Endothelial cell of umbilical vein (primary cell): ENCODE measurements at regions not wholly inside any gene's neighbourhood (a gene's known extent, or its start where the extent isn't known, plus 50 kb on each side); places are given as distances from the start of the nearest gene placed in this dataset.

Experiments used
- BruUV-seq: library from RNA; stranded (reverse); fragments of 400-500 nt; replicated peaks from 2 replicates; lab custom pipeline; 2021; lab: Mats Ljungman, UMichigan
- CTCF ChIA-PET: fragments of 300-600, 350-600 bp; sonication (Branson Sonifier 250); formaldehyde crosslinking; loops from one replicate; lab custom pipeline; 2021; ENCODE audit warnings: antibody characterized with exemption, inconsistent platforms; lab: Charles Lee
- POLR2A ChIA-PET: fragments of 300-600, 350-600 bp; sonication (Branson Sonifier 250); formaldehyde crosslinking; loops from one replicate; lab custom pipeline; 2021; ENCODE audit warnings: antibody characterized with exemption, inconsistent platforms; lab: Charles Lee
- DNase-seq: peaks from one replicate; pipeline ENCODE4 v3.0.0-alpha.2; 2011; ENCODE audit warnings: low read depth, low spot score
- FAIRE-seq: peaks from 2 replicates; lab custom pipeline; 2011; peaks lifted over from hg19 to GRCh38; lab: Jason Lieb, UNC
- H2AFZ ChIP-seq: 2 replicates; pipeline ENCODE4 v1.6.0; 2012; ENCODE audit warnings: low read depth, low read length, control low read depth, inconsistent platforms
- H3K27ac ChIP-seq: 2 replicates; pipeline ENCODE4 v1.5.1; 2011; ENCODE audit warnings: low read depth, mild to moderate bottlenecking, control low read depth, low read length, moderate library complexity; ENCODE audit not compliant: insufficient read depth
- H3K27me3 ChIP-seq, 2 experiments: 2 replicates each; pipeline versions ENCODE4 v1.6.0 to v1.6.1; 2011; ENCODE audit warnings: low read length in 2 of 2, mixed read lengths in 1 of 2; ENCODE audit not compliant: control insufficient read depth in 2 of 2, insufficient read depth in 2 of 2
- H3K36me3 ChIP-seq, 2 experiments: 2 replicates in 1 of 2; 3 replicates in 1 of 2; pipeline ENCODE4 v1.5.1; 2011; ENCODE audit warnings: low read length in 2 of 2, mild to moderate bottlenecking in 1 of 2, moderate library complexity in 1 of 2; ENCODE audit not compliant: control insufficient read depth in 2 of 2, insufficient read depth in 2 of 2; ENCODE audit errors: extremely low read depth in 1 of 2
- H3K4me1 ChIP-seq: 3 replicates; pipeline ENCODE4 v1.5.1; 2011; ENCODE audit warnings: mild to moderate bottlenecking, low read length; ENCODE audit not compliant: control insufficient read depth, insufficient read depth; ENCODE audit errors: extremely low read depth
- H3K4me2 ChIP-seq: 2 replicates; pipeline ENCODE4 v1.6.1; 2011; ENCODE audit warnings: low read length, control low read depth, mixed read lengths; ENCODE audit not compliant: insufficient read depth
- H3K4me3 ChIP-seq, 3 experiments: fragments of 200-600 bp in 1 of 3; sonication (generic), shearing (Covaris generic) in 1 of 3; replicated peaks in 1 of 3; 2 replicates each; pipeline ENCODE4 v1.5.1; 2011 to 2016; ENCODE audit warnings: control low read depth in 3 of 3, low read length in 3 of 3, mild to moderate bottlenecking in 2 of 3, inconsistent platforms in 1 of 3, low read depth in 1 of 3, moderate library complexity in 1 of 3; ENCODE audit not compliant: insufficient read depth in 1 of 3
- H3K79me2 ChIP-seq: 2 replicates; pipeline ENCODE4 v1.6.0; 2012; ENCODE audit warnings: low read length, inconsistent platforms; ENCODE audit not compliant: control insufficient read depth, insufficient read depth
- H3K9ac ChIP-seq: replicated peaks from 2 replicates; pipeline ENCODE3; 2011; ENCODE audit warnings: low read length, control low read depth; ENCODE audit not compliant: insufficient read depth; ENCODE audit errors: extremely low read depth
- H3K9me1 ChIP-seq: replicated peaks from 3 replicates; pipeline ENCODE4 v1.6.0; 2011; ENCODE audit warnings: mild to moderate bottlenecking, low read length; ENCODE audit not compliant: control insufficient read depth, insufficient read depth; ENCODE audit errors: extremely low read depth
- H3K9me3 ChIP-seq: replicated peaks from 2 replicates; pipeline ENCODE4 v1.5.1; 2012; ENCODE audit warnings: low read length, inconsistent platforms; ENCODE audit not compliant: control insufficient read depth, insufficient read depth
- H4K20me1 ChIP-seq: replicated peaks from 2 replicates; pipeline ENCODE3; 2011; ENCODE audit warnings: mild to moderate bottlenecking, low read length; ENCODE audit not compliant: control insufficient read depth, insufficient read depth; ENCODE audit errors: extremely low read depth
- CTCF ChIP-seq, 2 donors: IDR thresholded peaks; 1 replicate in 1 of 2; 2 replicates in 1 of 2; pipeline ENCODE4 v1.5.1; 2011; ENCODE audit warnings: low read length in 2 of 2, mild to moderate bottlenecking in 2 of 2, moderate library complexity in 2 of 2, control low read depth in 1 of 2, inconsistent platforms in 1 of 2, low read depth in 1 of 2; ENCODE audit not compliant: insufficient read depth in 1 of 2; ENCODE audit errors: extremely low read depth in 1 of 2
- EZH2 ChIP-seq: IDR thresholded peaks from 2 replicates; pipeline ENCODE4 v1.6.1; 2012; ENCODE audit warnings: borderline replicate concordance, low read depth, mild to moderate bottlenecking, moderate library complexity, low read length, inconsistent platforms; ENCODE audit not compliant: severe bottlenecking
- FOS ChIP-seq: IDR thresholded peaks from 2 replicates; pipeline ENCODE4 v1.6.1; 2011; ENCODE audit warnings: mild to moderate bottlenecking, low read length, moderate library complexity, borderline replicate concordance; ENCODE audit not compliant: insufficient read depth
- GATA2 ChIP-seq: IDR thresholded peaks from 2 replicates; pipeline ENCODE4 v1.7.0; 2011; ENCODE audit warnings: low read depth, mild to moderate bottlenecking, moderate library complexity, mixed read lengths, low read length; ENCODE audit not compliant: insufficient read length, insufficient read depth
- JUN ChIP-seq: IDR thresholded peaks from 2 replicates; pipeline ENCODE4 v1.6.1; 2011; ENCODE audit warnings: borderline replicate concordance, low read depth; ENCODE audit not compliant: insufficient read length, insufficient read depth
- MAX ChIP-seq: IDR thresholded peaks from 2 replicates; pipeline ENCODE4 v1.6.1; 2011; ENCODE audit not compliant: insufficient read depth, insufficient read length
- MYC ChIP-seq: IDR thresholded peaks from one replicate; pipeline ENCODE4 v1.6.1; 2011; ENCODE audit warnings: mild to moderate bottlenecking, low read depth, low read length
- POLR2A ChIP-seq: IDR thresholded peaks from 2 replicates; pipeline ENCODE4 v1.6.1; 2012; ENCODE audit warnings: low read depth, mild to moderate bottlenecking, control low read depth, low read length
- POLR2AphosphoS5 ChIP-seq: IDR thresholded peaks from 2 replicates; pipeline ENCODE4 v1.6.1; 2012; ENCODE audit warnings: low read depth, mild to moderate bottlenecking, control low read depth, low read length, moderate library complexity; ENCODE audit not compliant: insufficient read depth
- dilution Hi-C: fragments of 300-500 bp; cut with MboI; formaldehyde crosslinking; loops from one replicate; pipeline ENCODE4 v1.15.0; 2019; ENCODE audit warnings: low sequenced_read_pairs; ENCODE audit not compliant: extremely low pct_ligation_motif_present
- intact Hi-C: fragments of 100-400 bp; cut with micrococcal nuclease; formaldehyde crosslinking; loops from one replicate; pipeline ENCODE4 v1.10.0; 2022

GRCh38 chr11:111082664-111083063 lies 162.9 kb upstream of the POU2AF2 start:
- Histone ChIP-seq H3K27me3 (no peaks in the 10 kb centered on the region), H2AFZ (no peak overlapping the region), H3K27ac (no peak overlapping the region), H3K4me3 (no peak overlapping the region), H3K9ac (no peak overlapping the region), H3K9me1 (no peaks in the 10 kb centered on the region), H3K9me3 (no peaks in the 10 kb centered on the region), H3K79me2 (no peaks in the 10 kb centered on the region), H4K20me1 (no peaks in the 10 kb centered on the region), H3K4me1 (no peaks in the 10 kb centered on the region), H3K36me3 (no peaks in the 10 kb centered on the region), H3K4me2 (no peak overlapping the region)
- intact Hi-C loops: no loop called here
- dilution Hi-C loops: no loop called here
- ChIA-PET CTCF (no interaction called here), POLR2A (no interaction called here)
- TF ChIP-seq GATA2 (no peak), EZH2 (no peak), FOS (no peak), POLR2AphosphoS5 (no peak), POLR2A (no peak)
- no peak for FAIRE-seq
- DNase-seq: no peak
- BruUV-seq: no TSS peak

GRCh38 chr11:111081021-111081511 lies 164.5 kb upstream of the POU2AF2 start:
- dilution Hi-C loops (no loop called here), intact Hi-C loops (no loop called here)
- no peak for TF ChIP-seq POLR2A
- TF ChIP-seq POLR2AphosphoS5: no peak
- TF ChIP-seq MYC: no peak
- TF ChIP-seq MAX: no peak
- TF ChIP-seq EZH2: no peak
- no peak for TF ChIP-seq GATA2
- no peak for TF ChIP-seq FOS
- TF ChIP-seq CTCF (IDR thresholded peaks at IDR 0.05; ENCODE audit: extremely low read depth in 1 of 2, insufficient read depth in 1 of 2, low read depth in 1 of 2, low read length in 2 of 2): no peak
- TF ChIP-seq JUN: no peak
- H4K20me1 ChIP-seq: no peaks in the 10 kb centered on the region
- no peak overlapping the region for H3K4me2 ChIP-seq
- H3K36me3 ChIP-seq: no peaks in the 10 kb centered on the region
- H3K27ac ChIP-seq: no peak overlapping the region
- no peak for FAIRE-seq
- no TSS peak for BruUV-seq
- ChIA-PET CTCF (no interaction called here), POLR2A (no interaction called here)
- no peaks in the 10 kb centered on the region for H3K9me3 ChIP-seq
- no peaks in the 10 kb centered on the region for H3K79me2 ChIP-seq
- no peak overlapping the region for H3K9ac ChIP-seq
- H3K4me1 ChIP-seq: no peaks in the 10 kb centered on the region
- H3K27me3 ChIP-seq: no peaks in the 10 kb centered on the region
- H2AFZ ChIP-seq: no peak overlapping the region
- H3K4me3 ChIP-seq: no peak overlapping the region
- DNase-seq: no peak
- H3K9me1 ChIP-seq: no peaks in the 10 kb centered on the region
